Pulmonary artery endothelial cell (primary cell): ENCODE measurements at regions not wholly inside any gene's neighbourhood (a gene's known extent, or its start where the extent isn't known, plus 50 kb on each side); places are given as distances from the start of the nearest gene placed in this dataset.

Experiments used
- DNase-seq: peaks from one replicate; pipeline ENCODE4 v3.0.0-alpha.2; 2011; ENCODE audit warnings: low read depth, low spot score

- no peak for DNase-seq
Observed at GRCh38 chr15:29456255-29456654, 186.6 kb upstream of the NSMCE3 start.

DNA sequence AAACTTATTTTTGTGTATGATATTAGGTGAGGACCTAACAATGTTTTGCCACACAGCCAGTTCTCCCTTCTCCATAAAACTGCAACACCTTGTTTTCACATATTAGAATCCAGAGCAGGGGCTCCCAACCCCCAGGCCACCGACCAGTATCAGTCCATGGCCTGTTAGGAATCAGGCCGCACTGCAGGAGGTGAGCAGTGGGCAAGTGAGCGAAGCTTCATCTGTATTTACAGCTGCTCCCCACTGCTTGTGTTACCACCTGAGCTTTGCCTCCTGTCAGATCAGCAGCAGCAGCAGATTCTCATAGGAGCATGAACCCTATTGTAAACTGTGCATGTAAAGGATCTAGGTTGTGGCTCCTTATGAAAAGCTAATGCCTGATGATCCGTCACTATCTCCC lies 185.9 kb upstream of the NSMCE3 start:
- no peak for DNase-seq

DNA sequence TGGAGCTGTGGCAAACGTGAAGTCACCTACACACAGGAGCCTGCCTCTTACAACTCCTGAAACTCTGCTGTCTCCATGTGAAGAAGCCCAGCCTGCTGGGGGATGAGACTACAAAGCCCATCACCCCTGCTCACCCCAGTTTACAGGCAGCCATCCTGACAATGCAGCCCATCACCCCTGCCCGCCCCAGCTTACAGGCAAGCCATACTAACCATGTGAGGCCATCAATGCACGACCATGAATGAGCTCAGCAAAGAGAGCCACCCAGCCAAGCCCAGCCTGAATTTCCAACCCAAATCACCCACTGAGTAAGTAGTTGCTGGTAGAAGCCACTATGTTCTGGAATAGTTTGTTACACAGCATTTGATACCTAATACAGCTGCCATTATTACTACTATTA lies 185.4 kb upstream of the NSMCE3 start:
- DNase-seq, result no peak

DNA sequence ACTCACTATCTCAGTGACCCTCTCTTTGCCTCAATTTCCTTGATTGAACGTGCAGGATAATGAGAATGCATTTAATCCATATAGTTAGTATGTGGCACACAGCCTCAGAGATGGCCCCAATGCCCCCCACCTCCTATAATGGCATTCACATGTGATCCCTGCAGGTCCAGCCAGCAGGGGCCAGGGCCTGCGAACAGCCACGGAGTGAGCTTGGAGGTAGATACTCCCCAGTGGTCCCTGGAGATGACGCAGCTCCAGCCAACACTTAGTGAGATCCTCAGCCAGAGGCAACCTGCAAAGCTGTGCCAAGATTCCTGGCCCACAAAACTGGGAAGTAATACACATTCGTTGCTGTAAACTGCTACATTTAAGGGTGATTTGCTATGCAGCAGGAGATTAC lies 184.9 kb upstream of the NSMCE3 start:
- DNase-seq, result no peak

- DNase-seq, result no peak
Observed at GRCh38 chr15:29452881-29453731, 183.5 kb upstream of the NSMCE3 start.

- DNase-seq, result no peak
Observed at GRCh38 chr15:29451201-29451781, 181.7 kb upstream of the NSMCE3 start.

- no peak for DNase-seq
Observed at GRCh38 chr15:29449136-29449535, 179.5 kb upstream of the NSMCE3 start.

DNA sequence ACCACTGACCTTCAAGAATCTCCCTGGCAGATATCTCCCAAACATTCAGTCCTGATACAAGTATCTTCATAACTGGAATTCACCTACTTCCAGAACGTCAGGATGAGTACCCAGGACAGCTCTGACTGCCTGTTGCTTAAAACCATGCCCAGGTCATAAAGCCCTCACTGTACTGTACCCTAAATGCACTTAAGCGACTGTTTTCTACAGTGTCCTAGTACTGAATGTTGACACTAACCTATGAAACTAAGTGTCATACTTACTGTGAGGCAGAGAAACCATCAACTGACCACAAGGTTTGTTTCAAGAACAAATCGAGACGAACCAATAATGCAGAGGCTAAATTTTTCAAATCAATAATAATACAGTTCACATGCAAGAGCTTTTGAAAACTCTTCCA lies 178.7 kb upstream of the NSMCE3 start:
- DNase-seq, result no peak

- no peak for DNase-seq
Observed at GRCh38 chr15:29446480-29446879, 176.9 kb upstream of the NSMCE3 start.

GRCh38 chr15:29442532-29442931 lies 172.9 kb upstream of the NSMCE3 start:
- DNase-seq, result no peak

GRCh38 chr15:29440541-29440940 lies 170.9 kb upstream of the NSMCE3 start:
- no peak for DNase-seq

DNA sequence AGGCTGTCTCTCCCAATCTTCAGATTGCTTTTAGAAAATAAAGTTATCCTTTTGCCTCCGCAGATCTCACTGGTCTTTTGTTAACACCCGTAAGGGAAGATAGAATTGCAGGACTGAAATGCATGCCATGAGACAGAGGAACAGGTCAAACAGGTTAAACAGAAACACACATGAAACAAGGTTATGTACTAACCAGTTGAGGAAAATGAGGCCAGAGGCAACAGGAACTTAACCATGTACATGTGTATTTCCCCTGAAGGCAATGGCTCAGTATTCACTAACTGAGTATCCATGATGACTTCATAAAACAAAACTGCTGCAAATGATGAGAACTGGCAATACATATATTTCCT lies 169.1 kb upstream of the NSMCE3 start:
- DNase-seq, result no peak

DNA sequence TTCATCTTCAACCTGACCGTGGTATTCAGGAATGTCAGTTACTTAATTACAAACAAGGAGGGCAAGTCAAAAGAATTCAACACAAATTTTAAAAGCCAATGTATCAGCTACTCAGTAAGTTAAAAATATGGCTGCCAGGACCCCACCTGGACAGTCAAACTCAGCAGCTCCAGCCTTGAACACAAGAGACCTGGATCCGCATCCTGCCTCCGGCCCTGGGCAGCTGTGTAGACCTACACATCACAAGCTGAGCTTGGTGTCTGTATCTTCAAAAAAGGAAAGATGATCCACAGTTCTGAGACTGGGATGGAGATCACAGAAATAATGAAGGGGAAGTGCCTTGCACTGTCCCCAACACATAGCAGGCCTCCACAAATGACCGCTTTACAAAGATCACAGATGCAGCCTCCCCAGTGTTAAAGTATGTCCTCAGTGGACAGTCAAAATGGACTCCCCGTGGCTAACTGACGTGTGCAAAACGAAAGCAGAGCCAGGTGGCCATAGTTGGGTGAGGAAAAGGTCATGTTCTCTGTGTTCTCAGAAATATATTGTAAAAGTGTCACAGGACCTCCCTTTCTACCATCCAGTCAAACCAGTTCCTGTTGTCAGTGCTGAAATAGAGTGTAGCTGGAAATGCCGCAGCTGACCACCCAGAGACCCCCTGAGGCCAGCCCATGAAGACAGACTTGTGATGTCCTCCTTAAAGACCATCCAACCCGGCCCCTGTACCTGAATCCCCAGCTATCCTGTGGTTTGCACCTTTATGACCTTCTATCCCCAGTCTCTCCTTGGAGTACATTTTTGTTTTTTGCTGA lies 168.5 kb upstream of the NSMCE3 start:
- no peak for DNase-seq

DNA sequence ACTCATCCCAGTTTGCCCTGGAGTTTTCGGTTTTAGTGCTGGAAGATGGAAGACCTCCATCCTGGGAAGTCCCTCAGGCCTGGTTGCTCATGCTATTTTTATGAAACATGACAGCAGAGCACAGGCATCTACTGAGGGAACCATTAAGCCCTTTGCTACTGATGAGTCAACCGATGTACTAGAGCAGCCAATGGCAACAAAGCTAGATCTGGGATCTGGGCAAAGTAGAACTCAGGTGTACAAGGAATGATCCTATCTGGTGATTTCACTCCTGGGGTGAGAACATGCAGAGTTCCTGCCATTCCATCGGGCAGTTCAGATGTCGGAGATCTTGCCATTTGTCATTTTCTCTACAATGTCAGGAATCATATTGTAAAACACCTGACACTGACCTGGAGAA lies 166.2 kb upstream of the NSMCE3 start:
- DNase-seq, result no peak

DNA sequence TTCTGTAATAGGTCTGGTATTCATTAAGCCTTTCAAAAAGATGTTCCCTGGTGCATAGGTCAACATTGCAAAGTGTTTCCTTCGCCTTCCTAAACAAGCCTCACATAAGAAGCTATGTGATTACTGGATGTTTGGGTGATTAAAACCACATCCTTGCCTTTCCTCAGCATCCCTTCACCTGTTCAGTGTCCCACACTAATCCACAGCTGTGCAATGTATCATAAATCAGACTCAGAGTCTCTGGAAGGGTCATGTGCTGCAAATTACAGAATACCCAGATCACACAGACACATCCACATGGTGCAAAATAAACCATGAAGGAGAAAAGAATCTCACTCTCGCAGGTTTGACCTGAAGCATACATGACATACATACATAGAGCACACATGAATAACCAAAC lies 164.7 kb upstream of the NSMCE3 start:
- DNase-seq, result no peak

DNA sequence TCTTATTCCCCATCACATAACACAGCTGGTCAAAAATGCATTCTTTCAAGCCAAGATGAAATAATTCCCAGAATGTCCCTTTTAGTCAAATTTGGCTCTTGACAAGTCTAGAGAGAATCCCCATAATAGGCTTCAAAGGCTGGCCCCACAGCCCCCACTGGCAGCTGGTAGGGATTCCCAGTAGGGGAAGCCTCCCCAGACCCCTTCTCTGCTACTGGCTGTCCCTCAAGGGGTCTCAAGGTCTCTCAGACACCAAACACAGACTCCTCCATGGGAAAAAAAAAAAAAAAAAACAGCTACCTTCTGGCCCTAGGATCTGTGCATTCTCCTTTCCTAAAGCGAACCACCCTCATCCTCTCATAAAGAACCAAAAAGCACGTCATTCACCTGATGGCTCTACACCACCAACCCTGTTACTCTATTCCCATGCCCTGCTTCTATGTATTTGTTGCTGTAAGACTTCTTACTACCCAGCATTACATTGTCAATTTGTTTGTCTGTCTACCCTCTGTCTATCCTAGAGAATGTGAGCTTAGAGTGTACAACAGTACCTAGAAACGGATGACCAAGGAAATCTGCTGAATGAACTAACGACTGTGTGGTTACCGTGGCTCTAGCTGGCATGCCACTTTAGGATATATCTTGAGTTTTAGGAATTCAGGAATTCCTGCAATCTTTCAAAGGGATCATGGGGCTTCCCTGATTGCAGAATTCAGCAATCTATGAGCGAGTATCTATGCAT lies 164.1 kb upstream of the NSMCE3 start:
- DNase-seq, result no peak

DNA sequence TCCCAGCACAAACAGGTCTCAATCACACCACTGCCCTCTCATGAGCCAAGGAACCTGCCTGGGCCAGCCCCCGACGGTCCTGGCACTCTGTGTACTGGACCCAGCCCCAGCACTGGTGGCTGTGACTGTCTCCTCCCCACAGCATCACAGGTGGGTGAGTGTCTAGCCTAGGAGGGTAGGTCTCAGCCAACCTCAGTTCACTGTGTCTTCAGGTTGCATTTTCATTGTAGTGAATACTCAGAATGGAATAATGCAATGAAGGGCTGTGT lies 163.4 kb upstream of the NSMCE3 start:
- no peak for DNase-seq

DNA sequence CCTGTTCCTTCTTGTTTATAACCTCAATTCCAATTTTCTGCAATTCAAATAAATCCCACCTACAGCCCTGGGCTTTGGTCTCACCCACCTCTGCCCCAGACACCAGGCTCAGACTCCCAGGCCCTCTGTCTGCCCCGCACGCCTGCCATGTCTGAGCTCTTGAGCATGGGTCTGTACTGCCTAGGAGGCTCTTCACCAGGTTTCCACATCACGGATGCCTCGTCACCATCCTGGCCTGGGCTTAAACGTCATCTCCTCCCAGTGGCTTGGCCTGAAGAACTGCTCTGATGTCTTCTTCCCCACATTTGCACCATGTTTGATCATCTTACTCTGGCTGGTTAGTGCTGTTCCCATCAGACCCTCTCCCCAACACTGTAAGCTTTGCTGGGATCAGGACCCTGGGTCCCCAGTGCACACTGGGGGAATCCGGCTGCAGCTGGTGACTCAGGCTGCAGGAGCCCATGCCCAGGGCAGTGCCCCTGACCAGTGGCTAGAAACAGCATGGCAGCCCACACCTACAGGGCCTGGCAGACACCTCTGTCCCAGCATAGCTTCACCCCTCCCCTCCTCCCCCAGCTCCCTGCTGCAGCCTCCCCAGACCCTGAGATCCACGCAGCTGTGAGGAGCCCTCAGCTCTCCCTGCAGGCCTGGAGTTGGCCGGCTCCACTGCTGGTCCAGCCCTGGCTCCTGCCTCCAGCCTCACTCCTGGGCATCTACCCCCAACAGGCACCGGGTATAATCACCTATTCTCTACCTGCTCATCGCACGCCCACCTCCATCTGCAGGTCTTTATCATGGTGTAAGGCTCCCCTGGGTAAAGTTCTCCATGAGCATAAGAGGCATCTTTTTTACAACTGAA lies 162.8 kb upstream of the NSMCE3 start:
- no peak for DNase-seq

DNA sequence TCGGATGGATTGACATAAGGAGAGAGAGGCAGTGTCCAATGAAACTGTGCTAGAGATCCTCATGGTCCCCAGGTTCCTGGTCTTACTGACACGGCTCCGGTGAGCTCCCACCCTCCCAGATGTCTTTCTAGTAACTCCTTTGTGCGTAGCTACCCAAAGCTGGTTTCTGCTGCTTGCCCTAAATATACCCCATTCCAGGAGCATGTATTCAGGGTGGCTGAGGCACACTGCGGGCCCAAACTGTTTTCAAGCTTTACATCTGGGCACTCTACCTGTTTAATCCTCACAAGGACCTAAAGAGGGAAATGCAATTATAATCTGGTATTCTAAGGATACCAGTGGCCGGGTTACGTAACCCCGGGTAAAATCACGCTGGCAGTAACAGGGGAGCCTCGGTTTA lies 161.2 kb upstream of the NSMCE3 start:
- DNase-seq, result no peak

- no peak for DNase-seq
Observed at GRCh38 chr15:29430124-29430523, 160.5 kb upstream of the NSMCE3 start.

DNA sequence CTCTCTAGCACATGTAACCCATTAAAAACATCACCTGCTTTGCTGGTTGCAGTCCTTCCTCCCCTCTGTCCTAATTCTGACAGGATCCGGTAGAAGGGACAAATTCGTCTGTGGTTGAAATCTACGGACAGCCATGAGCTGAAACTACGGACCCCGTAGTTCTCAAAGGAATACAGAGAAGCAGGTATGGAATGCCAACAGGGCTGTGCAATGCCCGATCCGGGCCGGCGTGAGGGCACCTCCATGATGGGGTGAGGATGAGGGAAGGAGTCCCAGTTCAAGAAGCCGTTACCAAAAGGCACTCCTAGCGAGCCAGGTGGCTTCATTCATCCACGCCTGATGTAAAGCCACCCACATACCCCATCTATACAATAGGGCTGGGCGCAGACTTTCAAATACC lies 160.0 kb upstream of the NSMCE3 start:
- DNase-seq, result no peak
